T-helper 2 cell (primary cell): ENCODE measurements at regions not wholly inside any gene's neighbourhood (a gene's known extent, or its start where the extent isn't known, plus 50 kb on each side); places are given as distances from the start of the nearest gene placed in this dataset.

Source experiments
- DNase-seq, 5 experiments: peaks; one replicate each; pipeline versions ENCODE4 v3.0.0 to v3.0.0-alpha.2; 2012 to 2022

DNA sequence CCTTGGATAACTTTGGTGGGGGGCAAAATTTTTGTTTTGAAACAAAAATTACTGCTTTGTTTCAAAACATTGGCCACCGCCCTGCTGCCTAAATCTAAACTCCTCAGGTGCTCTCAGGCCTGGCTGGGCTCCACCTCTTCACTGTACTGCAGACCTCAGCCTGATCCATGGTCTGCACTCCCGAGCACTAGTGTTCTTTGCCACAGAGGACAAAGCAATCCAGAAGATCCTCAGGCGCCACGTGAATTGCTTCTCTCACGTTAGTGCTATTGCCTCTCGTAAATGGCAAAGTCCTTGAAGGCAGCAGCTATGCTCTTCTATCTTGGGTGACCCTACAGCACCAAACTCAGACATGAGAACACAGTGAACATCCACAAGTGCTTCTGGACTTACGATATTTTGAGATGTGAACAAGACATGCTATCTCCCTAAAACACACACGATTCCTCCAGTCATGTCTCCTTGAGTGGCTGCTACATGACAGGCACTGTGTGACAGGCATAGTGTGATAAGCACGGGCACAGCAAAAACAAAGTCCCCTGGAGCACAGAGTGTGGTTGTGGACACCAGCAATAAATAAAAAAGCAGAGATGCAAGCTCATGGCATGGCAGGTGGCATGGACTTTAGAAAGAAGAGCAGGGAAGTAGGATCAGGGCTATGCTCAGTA, 582.1 kb upstream of the DPP6 start:
- DNase-seq, result no peak

DNA sequence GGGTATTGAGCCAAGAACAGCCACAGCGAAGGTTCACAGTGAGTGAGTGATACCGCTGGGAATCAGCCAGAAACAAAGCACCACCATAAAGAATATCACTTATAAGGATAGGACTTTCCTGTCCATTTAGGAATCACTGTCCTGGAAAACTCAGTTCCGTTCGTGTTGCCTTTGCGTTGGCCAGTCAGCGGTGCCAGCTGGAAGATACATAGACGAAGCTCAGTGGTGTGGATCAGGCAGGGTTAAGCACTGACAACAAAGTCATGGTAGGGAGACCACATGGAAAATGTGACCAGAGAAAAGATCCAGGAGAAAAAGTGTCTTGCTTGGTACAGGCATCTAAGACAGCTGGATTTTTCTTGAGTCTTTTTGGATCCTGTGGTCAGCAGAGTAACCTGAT, 579.7 kb upstream of the DPP6 start:
- no peak for DNase-seq

DNA sequence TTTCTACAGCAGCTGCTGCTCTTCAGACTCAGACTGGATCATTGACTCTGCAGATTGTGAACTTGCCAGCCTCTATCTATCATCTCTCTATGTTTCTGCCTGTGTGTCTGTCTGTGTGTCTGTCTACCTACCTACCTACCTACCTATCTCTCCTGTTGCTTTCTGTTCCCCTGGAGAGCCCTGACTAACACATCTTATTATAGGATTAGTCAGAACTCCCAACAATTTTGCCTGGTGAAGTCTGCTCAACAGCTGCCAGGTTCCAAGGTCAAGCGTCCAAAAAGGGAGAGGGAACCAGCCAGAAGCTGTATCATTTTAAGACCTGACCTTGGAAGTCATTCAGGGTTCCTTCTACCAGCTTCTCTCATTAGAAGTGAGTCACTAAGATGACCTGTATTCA, 579.0 kb upstream of the DPP6 start:
- DNase-seq, result no peak

GRCh38 chr7:153475239-153475638, 577.0 kb upstream of the DPP6 start:
- no peak for DNase-seq

GRCh38 chr7:153476166-153476565, 576.0 kb upstream of the DPP6 start:
- no peak for DNase-seq

DNA sequence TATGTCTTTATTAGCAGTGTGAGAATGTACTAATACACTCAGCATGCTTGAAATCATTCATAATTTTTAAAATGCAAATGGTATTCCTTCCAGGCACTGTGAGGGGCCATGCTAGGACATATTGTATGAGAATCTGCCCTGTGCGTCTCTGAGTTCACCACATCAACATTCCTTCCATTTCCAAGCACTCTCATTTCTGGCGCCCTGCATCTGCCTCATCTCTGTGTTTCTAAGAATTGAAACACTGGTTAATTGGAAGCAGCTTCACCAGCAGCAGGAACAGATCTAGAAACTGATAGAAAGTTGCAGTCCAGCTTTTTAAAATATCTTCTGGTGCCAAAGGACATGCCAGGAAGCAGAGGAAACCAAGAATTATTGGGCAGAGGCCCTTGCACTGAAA, 555.9 kb upstream of the DPP6 start:
- DNase-seq, result no peak

DNA sequence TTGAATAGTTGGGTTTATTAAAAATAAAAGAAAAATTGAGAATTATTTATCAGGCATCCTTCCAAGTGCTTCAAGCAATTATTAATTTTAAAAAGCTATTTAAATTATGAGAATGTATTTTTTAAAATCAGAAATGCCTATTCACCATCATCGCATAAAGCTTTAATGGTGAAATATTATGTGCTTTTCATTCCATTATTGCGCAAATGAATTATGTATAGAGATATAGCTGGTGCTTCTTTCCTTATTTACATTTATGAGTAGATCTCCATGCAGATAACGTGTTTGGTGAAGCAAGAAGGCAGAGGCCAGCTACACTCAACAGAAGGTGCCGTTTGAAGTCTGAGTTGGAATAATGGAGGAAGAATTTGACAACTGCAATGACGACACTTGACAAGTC, 549.1 kb upstream of the DPP6 start:
- DNase-seq, result no peak

- DNase-seq, result no peak
These were observed 547.7 kb upstream of the DPP6 start for GRCh38 chr7:153504288-153505075.

DNA sequence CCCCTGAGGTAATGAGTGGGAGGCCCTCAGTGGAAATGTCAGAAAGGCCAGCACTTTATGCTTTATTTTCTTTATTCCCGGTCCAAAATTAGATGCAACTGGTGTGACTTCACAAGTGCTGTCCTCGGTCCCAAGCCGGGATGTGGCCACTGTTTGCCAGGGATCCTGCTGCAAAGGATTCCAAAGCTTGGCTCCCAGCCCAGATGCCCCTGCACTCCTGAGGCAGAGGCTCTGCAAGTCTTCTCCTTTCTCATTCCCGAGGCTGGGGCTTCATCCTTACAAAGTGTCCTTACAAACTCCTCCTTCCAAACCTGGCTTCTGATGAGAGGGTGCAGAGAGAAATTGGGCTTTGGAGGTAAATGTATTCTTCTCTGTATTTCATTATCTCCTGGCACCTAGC, 544.3 kb upstream of the DPP6 start:
- no peak for DNase-seq

GRCh38 chr7:153509768-153510167, 542.4 kb upstream of the DPP6 start:
- no peak for DNase-seq

DNA sequence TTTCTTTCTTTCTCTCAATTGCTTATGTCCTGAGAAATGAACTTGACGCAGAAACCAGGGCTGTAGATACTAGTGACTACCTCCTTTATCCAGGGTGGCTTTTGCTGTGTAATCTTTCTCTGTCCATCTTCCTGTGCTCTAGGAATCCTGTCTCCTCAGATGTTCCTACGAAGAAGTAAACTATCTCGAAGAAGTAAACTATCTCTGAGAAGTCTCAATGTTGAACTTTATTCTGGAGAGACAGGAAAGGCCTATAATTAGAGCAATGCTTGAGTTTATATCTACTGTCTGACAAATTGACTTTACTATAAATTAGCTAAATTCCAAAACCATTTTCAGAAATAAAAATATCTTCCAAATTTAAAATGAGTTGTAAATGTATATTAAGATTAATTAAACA, 541.5 kb upstream of the DPP6 start:
- no peak for DNase-seq

GRCh38 chr7:153514032-153514431, 538.2 kb upstream of the DPP6 start:
- no peak for DNase-seq

DNA sequence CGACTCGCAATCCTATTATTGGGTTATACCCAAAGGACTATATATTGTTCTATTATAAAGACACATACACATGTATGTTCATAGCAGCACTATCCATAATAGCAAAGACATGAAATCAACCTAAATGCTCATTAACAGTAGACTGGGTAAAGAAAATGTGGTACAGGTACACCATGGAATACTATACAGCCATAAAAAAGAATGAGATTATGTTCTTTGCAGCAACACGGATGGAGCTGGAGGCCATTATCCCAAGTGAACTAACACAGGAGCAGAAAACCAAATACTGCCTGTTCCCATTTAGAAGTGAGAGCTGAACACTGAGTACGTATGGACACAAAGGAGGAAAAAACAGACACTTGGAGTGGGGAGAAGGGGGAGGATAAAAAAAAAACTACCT, 536.8 kb upstream of the DPP6 start:
- no peak for DNase-seq

GRCh38 chr7:153518201-153518984, 533.8 kb upstream of the DPP6 start:
- no peak for DNase-seq

DNA sequence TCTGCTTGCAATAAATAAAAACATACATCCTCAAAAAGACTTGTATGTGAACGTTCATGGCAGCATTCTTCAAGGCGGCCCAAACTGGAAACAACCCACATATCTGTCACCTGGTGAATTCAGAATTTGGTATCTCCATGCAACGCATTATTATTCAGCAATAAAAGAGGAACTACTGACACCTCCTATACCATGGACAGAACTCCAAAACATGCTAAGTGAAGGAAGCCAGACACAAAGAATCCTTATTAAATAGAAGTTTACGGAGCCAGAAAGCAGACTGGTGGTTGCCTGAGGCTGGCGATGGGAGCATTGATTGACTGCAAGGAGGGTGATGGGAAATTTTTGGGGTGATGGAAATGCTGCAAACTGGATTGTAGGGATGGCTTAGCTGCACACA, 530.8 kb upstream of the DPP6 start:
- DNase-seq, result no peak

GRCh38 chr7:153522261-153522660, 529.9 kb upstream of the DPP6 start:
- no peak for DNase-seq

- no peak for DNase-seq
These were observed 528.7 kb upstream of the DPP6 start for GRCh38 chr7:153523320-153524015.

- DNase-seq, result no peak
These were observed 528.1 kb upstream of the DPP6 start for GRCh38 chr7:153524070-153524601.

- no peak for DNase-seq
These were observed 523.1 kb upstream of the DPP6 start for GRCh38 chr7:153529100-153529499.

DNA sequence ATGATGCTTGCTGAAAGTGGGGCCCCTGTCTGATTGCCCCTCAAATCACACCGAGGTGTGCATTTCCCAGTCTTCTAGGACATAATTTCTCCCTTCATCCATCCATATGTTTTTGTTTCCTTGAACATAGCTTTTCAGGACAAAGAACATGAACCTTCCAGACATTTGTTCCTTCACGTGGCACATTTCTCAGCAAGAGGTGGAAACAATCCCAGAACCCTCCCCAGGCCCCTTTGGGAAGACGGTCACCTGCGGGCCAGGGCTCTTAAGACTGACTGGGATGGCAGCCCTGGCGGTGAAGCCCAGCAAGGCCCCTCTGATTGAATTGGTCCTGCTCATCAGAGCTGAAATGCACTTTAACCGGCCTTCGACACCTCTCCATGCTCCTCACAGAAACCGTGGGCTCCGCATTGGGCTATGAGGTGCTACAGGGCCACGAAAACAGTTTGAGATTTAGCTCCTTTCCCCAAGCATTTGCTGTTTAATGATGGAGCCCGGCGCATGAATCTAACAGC, 522.5 kb upstream of the DPP6 start:
- no peak for DNase-seq

DNA sequence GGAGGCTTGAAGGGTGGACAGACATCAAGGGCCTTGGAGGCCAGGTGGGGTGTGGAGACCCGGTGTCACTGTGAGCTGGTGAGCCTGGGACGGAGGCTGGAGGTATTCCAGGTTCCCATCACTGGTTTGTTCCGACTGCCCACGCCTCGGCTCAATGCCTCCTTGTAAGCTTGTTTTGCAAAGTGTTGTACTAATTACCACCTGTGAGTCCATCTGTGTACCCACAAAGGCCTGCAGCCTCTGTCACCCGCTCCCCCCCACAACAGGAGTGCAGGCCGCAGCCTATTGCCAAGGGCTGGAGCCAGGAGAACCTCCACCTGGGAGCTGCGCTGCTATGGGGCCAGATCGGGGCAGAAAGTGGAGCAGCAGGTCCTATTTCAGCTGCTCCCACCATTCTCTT, 521.8 kb upstream of the DPP6 start:
- DNase-seq, result no peak

DNA sequence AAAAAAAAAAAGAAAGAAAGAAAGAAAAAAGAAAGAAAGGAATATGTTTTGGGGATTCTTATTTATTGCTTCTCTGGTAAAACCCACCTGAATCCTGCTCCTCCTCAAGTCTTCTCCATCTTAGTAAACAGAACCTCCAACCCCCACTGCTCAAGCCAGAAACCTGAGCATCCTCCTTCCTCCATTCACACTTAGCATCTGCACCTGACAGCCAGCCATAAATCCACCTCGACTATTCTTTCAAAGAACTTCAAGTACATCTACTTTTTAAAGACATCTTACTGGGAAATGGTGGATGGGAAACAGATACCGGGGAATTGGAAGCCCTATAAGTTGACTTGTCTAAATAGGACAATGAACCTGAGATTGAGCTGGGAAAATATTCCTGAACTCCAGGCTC, 519.9 kb upstream of the DPP6 start:
- DNase-seq, result no peak

- no peak for DNase-seq
These were observed 514.9 kb upstream of the DPP6 start for GRCh38 chr7:153537271-153537670.
